ENCODE measurements at regions not wholly inside any gene's neighbourhood (a gene's known extent, or its start where the extent isn't known, plus 50 kb on each side); places are given as distances from the start of the nearest gene placed in this dataset.

GRCh38 chr13:73741111-73741510 lies 393.1 kb downstream of the KLF12 start:
- DNase-seq (ENCODE audit: low spot score) = no peak
- H3K9me3 Mint-ChIP-seq (ENCODE audit: unreplicated experiment) = no peaks in the 10 kb centered on the region
- no peaks in the 10 kb centered on the region for H3K27me3 Mint-ChIP-seq (ENCODE audit: unreplicated experiment)
- TF ChIP-seq CTCF (IDR thresholded peaks at IDR 0.05; ENCODE audit: unreplicated experiment) = no peak
- no peaks in the 10 kb centered on the region for H3K4me1 Mint-ChIP-seq (ENCODE audit: unreplicated experiment)
- no peaks in the 10 kb centered on the region for H3K36me3 Mint-ChIP-seq (ENCODE audit: low read depth, unreplicated experiment)
- no peak overlapping the region for H3K4me3 Mint-ChIP-seq (ENCODE audit: unreplicated experiment)
- no peak overlapping the region for H3K27ac Mint-ChIP-seq (ENCODE audit: unreplicated experiment)

- Mint-ChIP-seq H3K4me1 (ENCODE audit: unreplicated experiment) (no peaks in the 10 kb centered on the region), H3K9me3 (ENCODE audit: unreplicated experiment) (no peaks in the 10 kb centered on the region), H3K36me3 (ENCODE audit: low read depth, unreplicated experiment) (no peaks in the 10 kb centered on the region), H3K27ac (ENCODE audit: unreplicated experiment) (no peak overlapping the region), H3K27me3 (ENCODE audit: unreplicated experiment) (no peaks in the 10 kb centered on the region), H3K4me3 (ENCODE audit: unreplicated experiment) (no peak overlapping the region)
- no peak for DNase-seq (ENCODE audit: low spot score)
- TF ChIP-seq CTCF (IDR thresholded peaks at IDR 0.05; ENCODE audit: unreplicated experiment) = no peak
These were observed 393.5 kb downstream of the KLF12 start for GRCh38 chr13:73740666-73741065.

- H3K9me3 Mint-ChIP-seq (ENCODE audit: unreplicated experiment) = no peaks in the 10 kb centered on the region
- DNase-seq (ENCODE audit: low spot score) = no peak
- H3K4me3 Mint-ChIP-seq (ENCODE audit: unreplicated experiment) = no peak overlapping the region
- H3K4me1 Mint-ChIP-seq (ENCODE audit: unreplicated experiment) = no peaks in the 10 kb centered on the region
- TF ChIP-seq CTCF (IDR thresholded peaks at IDR 0.05; ENCODE audit: unreplicated experiment) = no peak
- H3K27me3 Mint-ChIP-seq (ENCODE audit: unreplicated experiment) = no peaks in the 10 kb centered on the region
- no peak overlapping the region for H3K27ac Mint-ChIP-seq (ENCODE audit: unreplicated experiment)
- H3K36me3 Mint-ChIP-seq (ENCODE audit: low read depth, unreplicated experiment) = no peaks in the 10 kb centered on the region
These were observed 394.8 kb downstream of the KLF12 start for GRCh38 chr13:73739394-73739793.

- H3K36me3 Mint-ChIP-seq (ENCODE audit: low read depth, unreplicated experiment) = no peaks in the 10 kb centered on the region
- H3K27me3 Mint-ChIP-seq (ENCODE audit: unreplicated experiment) = no peaks in the 10 kb centered on the region
- DNase-seq (ENCODE audit: low spot score) = no peak
- H3K4me3 Mint-ChIP-seq (ENCODE audit: unreplicated experiment) = no peak overlapping the region
- no peaks in the 10 kb centered on the region for H3K9me3 Mint-ChIP-seq (ENCODE audit: unreplicated experiment)
- H3K27ac Mint-ChIP-seq (ENCODE audit: unreplicated experiment) = no peak overlapping the region
- H3K4me1 Mint-ChIP-seq (ENCODE audit: unreplicated experiment) = no peaks in the 10 kb centered on the region
- TF ChIP-seq CTCF (IDR thresholded peaks at IDR 0.05; ENCODE audit: unreplicated experiment) = no peak
These were observed 395.6 kb downstream of the KLF12 start for GRCh38 chr13:73738626-73739025.

GRCh38 chr13:73737214-73737613 lies 397.0 kb downstream of the KLF12 start:
- Mint-ChIP-seq H3K36me3 (ENCODE audit: low read depth, unreplicated experiment) (no peaks in the 10 kb centered on the region), H3K4me1 (ENCODE audit: unreplicated experiment) (no peaks in the 10 kb centered on the region), H3K27ac (ENCODE audit: unreplicated experiment) (no peak overlapping the region), H3K4me3 (ENCODE audit: unreplicated experiment) (no peak overlapping the region), H3K9me3 (ENCODE audit: unreplicated experiment) (no peaks in the 10 kb centered on the region), H3K27me3 (ENCODE audit: unreplicated experiment) (no peaks in the 10 kb centered on the region)
- DNase-seq (ENCODE audit: low spot score) = no peak
- TF ChIP-seq CTCF (IDR thresholded peaks at IDR 0.05; ENCODE audit: unreplicated experiment) = no peak

Data from endothelial cell (in vitro differentiated cells).